ENCODE measurements at regions not wholly inside any gene's neighbourhood (a gene's known extent, or its start where the extent isn't known, plus 50 kb on each side); places are given as distances from the start of the nearest gene placed in this dataset.

GRCh38 chr11:105389952-105390351 lies 219.9 kb upstream of the GRIA4 start:
- WGBS, 2 donors, result 91 to 99% methylated on average over 5 of the region's 5 CpGs

DNA sequence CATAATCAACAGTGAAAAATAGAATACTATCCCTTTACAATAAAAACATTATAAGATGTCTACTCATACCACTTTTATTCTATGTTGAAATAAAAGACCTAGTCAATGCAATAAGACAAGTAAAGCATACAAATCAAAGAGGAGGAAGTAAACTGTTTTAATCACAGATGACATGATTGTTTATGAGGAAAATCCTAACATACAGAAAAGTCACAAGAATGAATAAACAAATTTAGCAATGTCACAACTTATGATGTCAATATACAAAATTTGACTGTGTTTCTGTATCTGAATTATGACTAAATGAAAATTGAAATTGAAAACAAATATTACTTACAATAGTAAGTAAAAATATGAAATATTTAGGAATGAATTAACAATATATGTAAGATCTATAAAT lies 221.9 kb upstream of the GRIA4 start:
- Histone ChIP-seq H3K27ac (no peak overlapping the region), H3K4me3 (no peak overlapping the region), H3K4me1 (no peaks in the 10 kb centered on the region), H3K9me3 (no peaks in the 10 kb centered on the region), H3K36me3 (no peaks in the 10 kb centered on the region), H3K27me3 (no peaks in the 10 kb centered on the region)
- intact Hi-C loops (cut with DNase I), result no loop called here
- TF ChIP-seq CTCF (IDR thresholded peaks at IDR 0.05), result no peak
- DNase-seq, result no peak
- no peak for ATAC-seq

More at GRCh38 chr11:105389952-105390351, 219.9 kb upstream of the GRIA4 start:
- no peaks in the 10 kb centered on the region for H3K9me3 ChIP-seq
- no peak for TF ChIP-seq CTCF (IDR thresholded peaks at IDR 0.05)
- no peak overlapping the region for H3K27ac ChIP-seq
- no peaks in the 10 kb centered on the region for H3K36me3 ChIP-seq
- H3K4me1 ChIP-seq, result no peaks in the 10 kb centered on the region
- H3K27me3 ChIP-seq, result no peaks in the 10 kb centered on the region
- ATAC-seq (no peak), DNase-seq (no peak)
- H3K4me3 ChIP-seq, result no peak overlapping the region
- intact Hi-C loops (cut with DNase I), result no loop called here

DNA sequence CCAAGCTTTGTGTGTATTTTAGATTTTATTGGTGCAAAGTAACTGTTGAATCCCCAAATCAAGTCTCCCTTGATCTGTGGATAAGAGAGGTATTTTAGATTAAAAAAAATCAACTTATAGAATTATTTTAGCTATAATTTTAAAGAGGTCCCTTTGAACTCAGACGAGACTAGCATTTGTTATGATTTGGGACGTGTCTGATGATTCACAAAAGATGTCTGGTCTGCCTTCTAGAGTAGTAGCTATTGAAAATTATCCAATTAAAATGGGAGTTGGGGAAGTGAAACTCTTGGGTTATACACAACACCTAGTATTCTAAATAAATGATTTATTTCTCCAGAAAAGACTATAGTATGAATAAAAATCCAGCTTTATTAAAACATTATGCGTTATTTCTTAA lies 227.9 kb upstream of the GRIA4 start:
- no peaks in the 10 kb centered on the region for H3K36me3 ChIP-seq
- no peak overlapping the region for H3K4me3 ChIP-seq
- DNase-seq, result no peak
- H3K27ac ChIP-seq, result no peak overlapping the region
- no peaks in the 10 kb centered on the region for H3K9me3 ChIP-seq
- no peaks in the 10 kb centered on the region for H3K4me1 ChIP-seq
- no peak for TF ChIP-seq CTCF (IDR thresholded peaks at IDR 0.05)
- intact Hi-C loops (cut with DNase I), result no loop called here
- ATAC-seq, result no peak
- H3K27me3 ChIP-seq, result no peaks in the 10 kb centered on the region
- 73 to 84% methylated on average over 3 of the region's 3 CpGs for WGBS, 2 donors

- no peak overlapping the region for H3K4me3 ChIP-seq
- DNase-seq, result no peak
- ATAC-seq, result no peak
- no peak overlapping the region for H3K27ac ChIP-seq
- peaks cover 0 to 18% (median 0%) of the 10 kb centered on the region in 11 donors for H3K9me3 ChIP-seq
- intact Hi-C loops (cut with DNase I), result no loop called here
- TF ChIP-seq CTCF (IDR thresholded peaks at IDR 0.05), result no peak
- H3K27me3 ChIP-seq, result no peaks in the 10 kb centered on the region
- no peaks in the 10 kb centered on the region for H3K4me1 ChIP-seq
- 85 to 87% methylated on average over 5 of the region's 5 CpGs for WGBS, 2 donors
- no peaks in the 10 kb centered on the region for H3K36me3 ChIP-seq
Measured at GRCh38 chr11:105377870-105378269, 232.0 kb upstream of the GRIA4 start.

DNA sequence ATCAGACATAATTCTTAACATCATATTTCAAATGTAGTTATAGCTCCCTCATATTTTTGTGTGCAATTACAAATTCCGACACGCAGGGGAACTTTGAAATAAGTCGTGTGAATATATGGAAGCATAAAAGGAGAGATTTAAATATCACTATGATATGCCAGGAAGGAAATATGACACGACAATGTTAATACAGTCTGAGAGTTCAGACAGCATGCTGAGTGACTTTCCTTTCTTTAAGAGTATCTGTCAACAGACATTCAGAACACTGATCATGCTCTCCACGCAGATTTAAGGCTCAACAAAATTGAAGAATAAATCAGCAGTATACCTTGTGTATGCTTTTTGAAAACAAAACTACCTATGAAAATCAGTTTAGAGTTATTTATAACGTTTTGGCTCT lies 232.6 kb upstream of the CARD18 start:
- DNase-seq (no peak), ATAC-seq (no peak)
- intact Hi-C loops (cut with DNase I), result no loop called here
- H3K27me3 ChIP-seq, result no peaks in the 10 kb centered on the region
- no peaks in the 10 kb centered on the region for H3K4me1 ChIP-seq
- H3K9me3 ChIP-seq, result peaks cover 0 to 18% (median 0%) of the 10 kb centered on the region in 11 donors
- no peak overlapping the region for H3K27ac ChIP-seq
- TF ChIP-seq CTCF (IDR thresholded peaks at IDR 0.05), result no peak
- WGBS, 2 donors, result 22 to 34% methylated on average over 6 of the region's 6 CpGs
- H3K36me3 ChIP-seq, result no peaks in the 10 kb centered on the region
- no peak overlapping the region for H3K4me3 ChIP-seq

Measured in heart right ventricle (tissue), 16 donors.